Glutamatergic neuron (in vitro differentiated cells): ENCODE measurements at regions not wholly inside any gene's neighbourhood (a gene's known extent, or its start where the extent isn't known, plus 50 kb on each side); places are given as distances from the start of the nearest gene placed in this dataset.

Experiments
- DNase-seq: peaks from one replicate; pipeline ENCODE4 v3.0.0; 2022
- H3K27ac Mint-ChIP-seq: one replicate; pipeline ENCODE4 v1.8.0; 2020; ENCODE audit warnings: mild to moderate bottlenecking, mixed read lengths, inconsistent platforms; ENCODE audit not compliant: unreplicated experiment
- H3K27me3 Mint-ChIP-seq: one replicate; pipeline ENCODE4 v1.8.0; 2020; ENCODE audit warnings: mild to moderate bottlenecking, moderate library complexity, mixed read lengths, inconsistent platforms; ENCODE audit not compliant: unreplicated experiment
- H3K36me3 Mint-ChIP-seq: one replicate; pipeline ENCODE4 v1.8.0; 2020; ENCODE audit warnings: mild to moderate bottlenecking, mixed read lengths, inconsistent platforms; ENCODE audit not compliant: unreplicated experiment
- H3K4me1 Mint-ChIP-seq: one replicate; pipeline ENCODE4 v1.8.0; 2020; ENCODE audit warnings: mild to moderate bottlenecking, low read depth, mixed read lengths, inconsistent platforms; ENCODE audit not compliant: unreplicated experiment
- H3K4me3 Mint-ChIP-seq: one replicate; pipeline ENCODE4 v1.8.0; 2020; ENCODE audit warnings: mild to moderate bottlenecking, mixed read lengths, inconsistent platforms; ENCODE audit not compliant: unreplicated experiment
- H3K9me3 Mint-ChIP-seq: one replicate; pipeline ENCODE4 v1.8.0; 2020; ENCODE audit warnings: mild to moderate bottlenecking, moderate library complexity, mixed read lengths, inconsistent platforms; ENCODE audit not compliant: unreplicated experiment
- CTCF ChIP-seq: fragments of 200-600 bp; sonication (generic); IDR thresholded peaks from one replicate; pipeline ENCODE4 v1.5.0; 2021; ENCODE audit not compliant: partially characterized antibody, unreplicated experiment

GRCh38 chr4:11620861-11621260, 192.2 kb upstream of the HS3ST1 start:
- H3K9me3 Mint-ChIP-seq = no peaks in the 10 kb centered on the region
- no peaks in the 10 kb centered on the region for H3K36me3 Mint-ChIP-seq
- TF ChIP-seq CTCF = no peak
- H3K4me3 Mint-ChIP-seq = no peak overlapping the region
- H3K27me3 Mint-ChIP-seq = no peaks in the 10 kb centered on the region
- no peak for DNase-seq
- no peaks in the 10 kb centered on the region for H3K4me1 Mint-ChIP-seq
- H3K27ac Mint-ChIP-seq = no peak overlapping the region

- no peak overlapping the region for H3K27ac Mint-ChIP-seq
- no peak for TF ChIP-seq CTCF
- no peak for DNase-seq
- no peak overlapping the region for H3K4me3 Mint-ChIP-seq
- H3K4me1 Mint-ChIP-seq = no peaks in the 10 kb centered on the region
- H3K36me3 Mint-ChIP-seq = no peaks in the 10 kb centered on the region
- no peaks in the 10 kb centered on the region for H3K9me3 Mint-ChIP-seq
- H3K27me3 Mint-ChIP-seq = no peaks in the 10 kb centered on the region
These were observed 190.1 kb upstream of the HS3ST1 start for GRCh38 chr4:11618666-11619282.

GRCh38 chr4:11616856-11617255, 188.2 kb upstream of the HS3ST1 start:
- Mint-ChIP-seq H3K4me1 (no peaks in the 10 kb centered on the region), H3K9me3 (no peaks in the 10 kb centered on the region), H3K27ac (no peak overlapping the region), H3K36me3 (no peaks in the 10 kb centered on the region), H3K4me3 (no peak overlapping the region), H3K27me3 (no peaks in the 10 kb centered on the region)
- no peak for TF ChIP-seq CTCF
- DNase-seq = no peak

- H3K9me3 Mint-ChIP-seq = no peaks in the 10 kb centered on the region
- no peak for DNase-seq
- H3K4me1 Mint-ChIP-seq = no peaks in the 10 kb centered on the region
- no peak overlapping the region for H3K27ac Mint-ChIP-seq
- no peak for TF ChIP-seq CTCF
- H3K36me3 Mint-ChIP-seq = no peaks in the 10 kb centered on the region
- H3K27me3 Mint-ChIP-seq = no peaks in the 10 kb centered on the region
- H3K4me3 Mint-ChIP-seq = no peak overlapping the region
These were observed 186.9 kb upstream of the HS3ST1 start for GRCh38 chr4:11615601-11616000.

- Mint-ChIP-seq H3K27me3 (no peaks in the 10 kb centered on the region), H3K4me3 (no peak overlapping the region), H3K36me3 (no peaks in the 10 kb centered on the region), H3K4me1 (no peaks in the 10 kb centered on the region), H3K9me3 (no peaks in the 10 kb centered on the region), H3K27ac (no peak overlapping the region)
- DNase-seq = no peak
- TF ChIP-seq CTCF = no peak
These were observed 185.7 kb upstream of the HS3ST1 start for GRCh38 chr4:11614426-11614825.
